ENCODE measurements at regions not wholly inside any gene's neighbourhood (a gene's known extent, or its start where the extent isn't known, plus 50 kb on each side); places are given as distances from the start of the nearest gene placed in this dataset.
"Not testable (repeated sequence)": the region's sequence is repeated elsewhere in the genome, so short reads cannot be mapped to it uniquely, and the experiment has no call there.

GRCh38 chr10:109663122-109663521 lies 260.2 kb downstream of the XPNPEP1 start:
- Histone ChIP-seq H3K4me3 (replicated peaks in 1 of 2; ENCODE audit: low read depth in 1 of 2, low read length in 2 of 2) (no peak overlapping the region), H3K9me3 (ENCODE audit: control insufficient read depth in 1 of 2, insufficient read depth in 1 of 2, low read depth in 1 of 2, low read length in 2 of 2) (no peaks in the 10 kb centered on the region), H3K4me1 (ENCODE audit: control insufficient read depth in 1 of 2, insufficient read depth in 2 of 2, low read length in 2 of 2) (no peaks in the 10 kb centered on the region), H3K27ac (ENCODE audit: low read depth, low read length) (no peak overlapping the region), H2AFZ (ENCODE audit: low read depth, low read length, poor library complexity, severe bottlenecking) (no peak overlapping the region), H3K79me2 (ENCODE audit: insufficient read depth, low read length) (no peaks in the 10 kb centered on the region), H3K36me3 (ENCODE audit: control insufficient read depth in 1 of 2, insufficient read depth in 2 of 2, low read length in 2 of 2) (no peaks in the 10 kb centered on the region), H4K20me1 (ENCODE audit: insufficient read depth) (no peaks in the 10 kb centered on the region), H3K9me2 (ENCODE audit: insufficient read depth) (no peaks in the 10 kb centered on the region), H3K4me2 (ENCODE audit: low read length) (no peak overlapping the region), H3K27me3 (ENCODE audit: insufficient read depth, low read length) (no peaks in the 10 kb centered on the region), H3K9ac (ENCODE audit: low read length) (no peak overlapping the region)
- TF ChIP-seq ZFX (IDR thresholded peaks at IDR 0.05) = no peak
- TF ChIP-seq JUND (IDR thresholded peaks at IDR 0.05) = no peak
- TF ChIP-seq RAD21 (IDR thresholded peaks at IDR 0.05; ENCODE audit: low read depth) = no peak
- no peak for TF ChIP-seq CEBPB (IDR thresholded peaks at IDR 0.05; ENCODE audit: low read depth)
- no peak for TF ChIP-seq POLR2A (IDR thresholded peaks at IDR 0.05; ENCODE audit: borderline replicate concordance, extremely low read depth, insufficient read depth, insufficient read length)
- no peak for TF ChIP-seq CTCF (IDR thresholded peaks at IDR 0.05 in 2 of 3, conservative IDR thresholded peaks at IDR 0.05 in 1 of 3; ENCODE audit: borderline replicate concordance in 1 of 3, insufficient read depth in 1 of 3, low read depth in 2 of 3, low read length in 2 of 3)
- no peak for TF ChIP-seq CBX3 (IDR thresholded peaks at IDR 0.05; ENCODE audit: low read depth)
- TF ChIP-seq, protein P1, sequence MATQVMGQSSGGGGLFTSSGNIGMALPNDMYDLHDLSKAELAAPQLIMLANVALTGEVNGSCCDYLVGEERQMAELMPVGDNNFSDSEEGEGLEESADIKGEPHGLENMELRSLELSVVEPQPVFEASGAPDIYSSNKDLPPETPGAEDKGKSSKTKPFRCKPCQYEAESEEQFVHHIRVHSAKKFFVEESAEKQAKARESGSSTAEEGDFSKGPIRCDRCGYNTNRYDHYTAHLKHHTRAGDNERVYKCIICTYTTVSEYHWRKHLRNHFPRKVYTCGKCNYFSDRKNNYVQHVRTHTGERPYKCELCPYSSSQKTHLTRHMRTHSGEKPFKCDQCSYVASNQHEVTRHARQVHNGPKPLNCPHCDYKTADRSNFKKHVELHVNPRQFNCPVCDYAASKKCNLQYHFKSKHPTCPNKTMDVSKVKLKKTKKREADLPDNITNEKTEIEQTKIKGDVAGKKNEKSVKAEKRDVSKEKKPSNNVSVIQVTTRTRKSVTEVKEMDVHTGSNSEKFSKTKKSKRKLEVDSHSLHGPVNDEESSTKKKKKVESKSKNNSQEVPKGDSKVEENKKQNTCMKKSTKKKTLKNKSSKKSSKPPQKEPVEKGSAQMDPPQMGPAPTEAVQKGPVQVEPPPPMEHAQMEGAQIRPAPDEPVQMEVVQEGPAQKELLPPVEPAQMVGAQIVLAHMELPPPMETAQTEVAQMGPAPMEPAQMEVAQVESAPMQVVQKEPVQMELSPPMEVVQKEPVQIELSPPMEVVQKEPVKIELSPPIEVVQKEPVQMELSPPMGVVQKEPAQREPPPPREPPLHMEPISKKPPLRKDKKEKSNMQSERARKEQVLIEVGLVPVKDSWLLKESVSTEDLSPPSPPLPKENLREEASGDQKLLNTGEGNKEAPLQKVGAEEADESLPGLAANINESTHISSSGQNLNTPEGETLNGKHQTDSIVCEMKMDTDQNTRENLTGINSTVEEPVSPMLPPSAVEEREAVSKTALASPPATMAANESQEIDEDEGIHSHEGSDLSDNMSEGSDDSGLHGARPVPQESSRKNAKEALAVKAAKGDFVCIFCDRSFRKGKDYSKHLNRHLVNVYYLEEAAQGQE (IDR thresholded peaks at IDR 0.05; ENCODE audit: low read depth) = no peak
- TF ChIP-seq EZH2 (IDR thresholded peaks at IDR 0.05) = no peak
- no peak for TF ChIP-seq FOSL1 (IDR thresholded peaks at IDR 0.05; ENCODE audit: low read depth)
- TF ChIP-seq EGR1 (IDR thresholded peaks at IDR 0.05; ENCODE audit: low read depth) = no peak
- no peak for TF ChIP-seq POLR2AphosphoS5 (IDR thresholded peaks at IDR 0.05; ENCODE audit: low read depth, low read length)
- TF ChIP-seq SIN3A (IDR thresholded peaks at IDR 0.05; ENCODE audit: low read depth) = no peak
- TF ChIP-seq MAX (IDR thresholded peaks at IDR 0.05) = no peak
- TF ChIP-seq SRF (IDR thresholded peaks at IDR 0.05; ENCODE audit: low read depth) = no peak
- TF ChIP-seq TCF7L2 (IDR thresholded peaks at IDR 0.05; ENCODE audit: borderline replicate concordance, extremely low read depth, insufficient read depth, insufficient read length) = no peak
- ChIA-PET CTCF (no interaction called here), POLR2A (no interaction called here), RAD21 (ENCODE audit: low non-redundant PET in 1 of 2, low total read pairs in 2 of 2, uncharacterized antibody in 2 of 2, unreplicated experiment in 2 of 2) (no interaction called here)
- no peak for DNase-seq (ENCODE audit: low read depth, low spot score)
- no TSS peak for BruUV-seq (replicated peaks)
- intact Hi-C loops (cut with micrococcal nuclease) = no loop called here
- no peak for ATAC-seq

DNA sequence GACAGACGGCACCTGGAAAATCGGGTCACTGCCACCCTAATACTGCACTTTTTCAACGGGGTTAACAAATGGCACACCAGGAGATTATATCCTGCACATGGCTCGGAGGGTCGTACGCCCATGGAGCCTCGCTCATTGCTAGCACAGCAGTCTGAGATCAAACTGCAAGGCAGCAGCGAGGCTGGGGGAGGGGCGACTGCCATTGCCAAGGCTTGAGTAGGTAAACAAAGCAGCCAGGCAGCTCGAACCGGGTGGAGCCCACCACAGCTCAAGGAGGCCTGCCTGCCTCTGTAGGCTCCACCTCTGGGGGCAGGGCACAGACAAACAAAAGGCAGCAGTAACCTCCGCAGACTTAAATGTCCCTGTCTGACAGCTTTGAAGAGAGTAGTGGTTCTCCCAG lies 270.7 kb downstream of the XPNPEP1 start:
- H3K36me3 ChIP-seq (ENCODE audit: control insufficient read depth in 1 of 2, insufficient read depth in 2 of 2, low read length in 2 of 2); H3K9me2 ChIP-seq (ENCODE audit: insufficient read depth); H2AFZ ChIP-seq (ENCODE audit: low read depth, low read length, poor library complexity, severe bottlenecking); intact Hi-C loops (cut with micrococcal nuclease); H3K4me1 ChIP-seq (ENCODE audit: control insufficient read depth in 1 of 2, insufficient read depth in 2 of 2, low read length in 2 of 2); POLR2A ChIA-PET; H4K20me1 ChIP-seq (ENCODE audit: insufficient read depth); H3K27me3 ChIP-seq (ENCODE audit: insufficient read depth, low read length); DNase-seq (ENCODE audit: low read depth, low spot score); H3K27ac ChIP-seq (ENCODE audit: low read depth, low read length); CTCF ChIA-PET; H3K4me3 ChIP-seq (replicated peaks in 1 of 2; ENCODE audit: low read depth in 1 of 2, low read length in 2 of 2); RAD21 ChIA-PET (ENCODE audit: low non-redundant PET in 1 of 2, low total read pairs in 2 of 2, uncharacterized antibody in 2 of 2, unreplicated experiment in 2 of 2); BruUV-seq (replicated peaks); H3K9ac ChIP-seq (ENCODE audit: low read length); H3K9me3 ChIP-seq (ENCODE audit: control insufficient read depth in 1 of 2, insufficient read depth in 1 of 2, low read depth in 1 of 2, low read length in 2 of 2); H3K79me2 ChIP-seq (ENCODE audit: insufficient read depth, low read length); H3K4me2 ChIP-seq (ENCODE audit: low read length); ATAC-seq: not testable (repeated sequence)

All from HCT116 (cell line).